Suprapubic skin (tissue), 4 donors: ENCODE measurements at regions not wholly inside any gene's neighbourhood (a gene's known extent, or its start where the extent isn't known, plus 50 kb on each side); places are given as distances from the start of the nearest gene placed in this dataset.

ENCODE experiments used
- CTCF ChIP-seq, 2 donors: fragments of 200-600 bp in 1 of 2; fragments of 450-650 bp in 1 of 2; sonication (generic) in 1 of 2; IDR thresholded peaks; one replicate each; pipeline ENCODE4 v1.5.1; 2016 to 2019; ENCODE audit warnings: antibody characterized with exemption in 2 of 2, mild to moderate bottlenecking in 1 of 2, moderate library complexity in 1 of 2
- EP300 ChIP-seq: sonication (generic); formaldehyde crosslinking; IDR thresholded peaks from one replicate; pipeline ENCODE4 v1.6.1; 2017; ENCODE audit warnings: antibody characterized with exemption
- POLR2A ChIP-seq, 2 donors: fragments of 450-650 bp; IDR thresholded peaks; one replicate each; pipeline ENCODE4 v1.6.1; 2017; ENCODE audit warnings: antibody characterized with exemption in 2 of 2, mild to moderate bottlenecking in 2 of 2, moderate library complexity in 2 of 2
- POLR2AphosphoS5 ChIP-seq, 3 donors: sonication (generic); formaldehyde crosslinking; IDR thresholded peaks; one replicate each; pipeline ENCODE4 v1.6.1; 2017; ENCODE audit warnings: antibody characterized with exemption in 3 of 3

GRCh38 chr15:37695719-37696118, 238.7 kb upstream of the TMCO5A start:
- TF ChIP-seq CTCF (IDR thresholded peaks at IDR 0.05) (no peak), POLR2A (IDR thresholded peaks at IDR 0.05) (no peak), POLR2AphosphoS5 (IDR thresholded peaks at IDR 0.05) (no peak), EP300 (no peak)
